Calu3 (cell line): ENCODE measurements at regions not wholly inside any gene's neighbourhood (a gene's known extent, or its start where the extent isn't known, plus 50 kb on each side); places are given as distances from the start of the nearest gene placed in this dataset.

ENCODE experiments used
- BruUV-seq: library from RNA; stranded (reverse); fragments of 400-500 nt; replicated peaks from 2 replicates; lab custom pipeline; 2021; lab: Mats Ljungman, UMichigan
- CTCF ChIA-PET: fragments of 300-600 bp; sonication (Branson Sonifier 250); formaldehyde crosslinking; loops from one replicate; lab custom pipeline; 2022; ENCODE audit warnings: antibody characterized with exemption; lab: Charles Lee
- DNase-seq: peaks from one replicate; pipeline ENCODE4 v3.0.0; 2022
- H3K27ac Mint-ChIP-seq: one replicate; pipeline ENCODE4 v1.8.0; 2022; ENCODE audit warnings: mixed read lengths; ENCODE audit not compliant: unreplicated experiment
- H3K27me3 Mint-ChIP-seq: one replicate; pipeline ENCODE4 v1.8.0; 2022; ENCODE audit warnings: mixed read lengths; ENCODE audit not compliant: unreplicated experiment
- H3K36me3 Mint-ChIP-seq: one replicate; pipeline ENCODE4 v1.8.0; 2022; ENCODE audit warnings: mild to moderate bottlenecking, moderate library complexity, mixed read lengths; ENCODE audit not compliant: insufficient read depth, unreplicated experiment
- H3K4me1 Mint-ChIP-seq: one replicate; pipeline ENCODE4 v1.8.0; 2022; ENCODE audit warnings: mild to moderate bottlenecking, low read depth, mixed read lengths; ENCODE audit not compliant: unreplicated experiment
- H3K4me3 Mint-ChIP-seq: one replicate; pipeline ENCODE4 v1.8.0; 2022; ENCODE audit warnings: mild to moderate bottlenecking, low read depth, moderate library complexity, mixed read lengths; ENCODE audit not compliant: unreplicated experiment
- H3K9me3 Mint-ChIP-seq: one replicate; pipeline ENCODE4 v1.8.0; 2022; ENCODE audit warnings: low read depth, mixed read lengths; ENCODE audit not compliant: unreplicated experiment
- CTCF ChIP-seq: fragments of 200-600 bp; IDR thresholded peaks from one replicate; pipeline ENCODE4 v1.8.0; 2022; ENCODE audit warnings: antibody characterized with exemption; ENCODE audit not compliant: unreplicated experiment
- intact Hi-C: fragments of 100-400 bp; cut with micrococcal nuclease; formaldehyde crosslinking; loops from one replicate; pipeline ENCODE4 v1.10.0; 2022; ENCODE audit not compliant: unreplicated experiment

GRCh38 chr16:62548095-62548494 is 511.9 kb upstream of the CDH8 start:
- no peak for TF ChIP-seq CTCF
- H3K9me3 Mint-ChIP-seq = peaks cover 16% of the 10 kb centered on the region
- BruUV-seq = no TSS peak
- no peak overlapping the region for H3K27ac Mint-ChIP-seq
- CTCF ChIA-PET = no interaction called here
- no peak overlapping the region for H3K4me3 Mint-ChIP-seq
- no peaks in the 10 kb centered on the region for H3K36me3 Mint-ChIP-seq
- intact Hi-C loops = no loop called here
- H3K27me3 Mint-ChIP-seq = no peaks in the 10 kb centered on the region
- no peaks in the 10 kb centered on the region for H3K4me1 Mint-ChIP-seq
- no peak for DNase-seq

GRCh38 chr16:62546701-62547100 is 510.5 kb upstream of the CDH8 start:
- Mint-ChIP-seq H3K4me3 (no peak overlapping the region), H3K27ac (no peak overlapping the region), H3K36me3 (no peaks in the 10 kb centered on the region), H3K4me1 (no peaks in the 10 kb centered on the region), H3K27me3 (no peaks in the 10 kb centered on the region), H3K9me3 (peaks cover 14% of the 10 kb centered on the region)
- BruUV-seq = no TSS peak
- no peak for TF ChIP-seq CTCF
- CTCF ChIA-PET = interaction anchor here (0.5 kb wide), 1 partner anchor 1303 kb away, joined by 3 read pairs; no protein-coding TSS in a partner anchor
- DNase-seq = no peak
- intact Hi-C loops = no loop called here

GRCh38 chr16:62545039-62545438 is 508.8 kb upstream of the CDH8 start:
- DNase-seq = no peak
- TF ChIP-seq CTCF = no peak
- Mint-ChIP-seq H3K27ac (no peak overlapping the region), H3K9me3 (peaks cover 12% of the 10 kb centered on the region), H3K4me1 (no peaks in the 10 kb centered on the region), H3K36me3 (no peaks in the 10 kb centered on the region), H3K27me3 (no peaks in the 10 kb centered on the region), H3K4me3 (no peak overlapping the region)
- CTCF ChIA-PET = no interaction called here
- BruUV-seq = no TSS peak
- intact Hi-C loops = no loop called here

- Mint-ChIP-seq H3K27me3 (no peaks in the 10 kb centered on the region), H3K27ac (no peak overlapping the region), H3K9me3 (peaks cover 12% of the 10 kb centered on the region), H3K4me1 (no peaks in the 10 kb centered on the region), H3K36me3 (no peaks in the 10 kb centered on the region), H3K4me3 (no peak overlapping the region)
- no peak for TF ChIP-seq CTCF
- BruUV-seq = no TSS peak
- CTCF ChIA-PET = no interaction called here
- intact Hi-C loops = no loop called here
- DNase-seq = no peak
Measured at GRCh38 chr16:62543516-62543915, 507.3 kb upstream of the CDH8 start.
